Pons (tissue), 1 donor: ENCODE measurements at regions not wholly inside any gene's neighbourhood (a gene's known extent, or its start where the extent isn't known, plus 50 kb on each side); places are given as distances from the start of the nearest gene placed in this dataset.

ENCODE experiments used
- DNase-seq: peaks from one replicate; pipeline ENCODE4 v3.0.0-alpha.2; 2016; ENCODE audit warnings: low spot score

- no peak for DNase-seq
These were observed 184.6 kb upstream of the CNTN5 start for GRCh38 chr11:98836156-98836555.

DNA sequence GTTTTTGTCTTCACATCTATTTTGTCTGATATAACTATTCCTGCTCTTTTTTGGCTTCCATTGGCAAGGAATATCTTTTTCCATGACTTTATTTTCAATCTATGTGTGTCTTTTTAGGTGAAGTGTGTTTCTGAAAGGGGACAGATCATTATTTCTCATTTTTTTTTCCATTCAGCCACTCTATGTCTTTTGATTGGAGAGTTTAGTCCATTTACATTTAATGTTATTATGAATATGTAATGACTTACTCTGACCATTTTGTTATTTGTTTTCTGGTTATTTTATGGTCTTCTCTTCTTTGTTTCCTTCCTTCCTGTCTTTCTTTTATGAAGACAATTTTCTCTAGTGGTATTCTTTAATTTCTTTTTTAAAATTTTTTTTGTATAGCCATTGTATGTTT lies 178.6 kb upstream of the CNTN5 start:
- DNase-seq: no peak

DNA sequence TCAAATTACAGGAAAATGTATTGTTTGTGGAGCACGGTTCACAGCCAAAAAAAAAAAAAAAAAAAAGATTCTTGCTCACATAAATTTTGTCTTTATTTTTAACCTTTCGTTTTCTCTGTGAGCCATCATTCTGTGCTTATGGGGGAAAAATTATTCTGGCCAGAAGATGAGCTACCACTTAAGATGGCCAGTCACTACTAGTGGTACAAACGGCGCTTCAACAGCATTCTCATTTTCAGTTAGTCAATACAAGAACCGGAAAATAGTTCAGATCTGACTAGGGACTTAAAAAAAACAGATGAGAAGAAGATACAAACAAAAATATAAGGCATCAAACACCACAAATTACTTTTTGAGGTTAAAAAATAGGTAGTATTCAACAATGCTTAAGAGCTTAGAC lies 158.6 kb upstream of the CNTN5 start:
- no peak for DNase-seq

- DNase-seq: no peak
These were observed 149.1 kb upstream of the CNTN5 start for GRCh38 chr11:98871690-98872089.

DNA sequence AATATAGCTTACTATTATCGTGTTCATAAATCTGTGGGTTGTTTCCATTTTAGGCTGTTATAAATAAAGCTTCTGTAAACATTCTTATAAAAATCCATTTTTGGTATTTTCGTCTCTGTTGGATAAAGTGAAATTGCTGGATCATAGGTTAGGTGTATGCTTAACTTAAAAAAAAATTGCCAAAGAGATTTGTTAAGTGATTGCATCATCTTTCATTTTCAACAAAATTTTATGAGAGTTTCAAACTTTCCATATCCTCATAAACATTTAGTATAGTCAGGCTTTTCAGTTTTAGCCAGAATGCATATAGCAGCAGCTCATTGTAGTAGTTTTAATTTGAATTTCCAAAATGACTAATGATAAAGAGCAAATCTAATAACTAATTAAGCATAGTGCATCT lies 146.7 kb upstream of the CNTN5 start:
- DNase-seq: no peak

GRCh38 chr11:98895936-98896335 lies 124.8 kb upstream of the CNTN5 start:
- DNase-seq: no peak

DNA sequence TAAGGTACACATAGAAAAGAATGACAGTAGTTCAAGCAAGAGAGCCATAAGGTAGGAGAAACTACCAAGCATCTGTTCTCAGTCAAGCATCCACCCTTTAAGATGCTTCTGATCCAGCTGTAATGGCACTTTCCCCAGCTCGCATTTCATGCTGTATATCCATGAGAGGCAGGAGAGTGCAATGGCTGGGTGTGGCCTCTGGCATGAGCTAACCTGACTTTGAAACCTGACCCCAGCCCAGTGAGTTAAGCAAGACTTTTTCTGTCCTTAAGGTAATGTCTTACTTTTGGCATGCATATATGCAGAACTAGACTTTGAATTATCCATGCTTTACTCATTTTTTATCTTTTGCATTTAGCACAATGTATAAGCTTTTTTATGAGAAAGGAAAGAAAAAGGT lies 79.8 kb upstream of the CNTN5 start:
- DNase-seq: no peak

GRCh38 chr11:98944461-98944860 lies 76.3 kb upstream of the CNTN5 start:
- no peak for DNase-seq

GRCh38 chr11:98952107-98952506 lies 68.6 kb upstream of the CNTN5 start:
- no peak for DNase-seq

GRCh38 chr11:98955551-98955950 lies 65.2 kb upstream of the CNTN5 start:
- no peak for DNase-seq

GRCh38 chr11:98964146-98964545 lies 56.6 kb upstream of the CNTN5 start:
- DNase-seq: no peak

DNA sequence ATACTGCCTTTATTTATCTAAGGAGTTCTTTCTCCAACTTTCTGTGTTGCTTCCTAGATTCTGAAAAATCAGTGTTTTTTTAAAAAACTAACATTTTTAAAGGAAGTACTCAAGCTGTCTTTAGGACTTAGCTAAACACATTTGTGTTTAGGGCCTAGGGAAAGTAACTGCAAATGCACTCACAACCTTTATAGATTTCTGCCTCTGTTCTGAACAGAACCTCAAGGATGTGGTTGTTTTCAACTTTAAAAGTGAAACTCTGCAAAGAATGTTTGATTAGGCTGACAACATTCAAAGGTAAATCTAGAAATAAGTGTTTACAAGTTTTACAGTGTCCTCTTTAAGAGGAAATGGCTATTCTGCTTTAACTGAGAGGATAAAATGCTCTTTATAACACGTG lies 55.4 kb upstream of the CNTN5 start:
- DNase-seq: no peak

DNA sequence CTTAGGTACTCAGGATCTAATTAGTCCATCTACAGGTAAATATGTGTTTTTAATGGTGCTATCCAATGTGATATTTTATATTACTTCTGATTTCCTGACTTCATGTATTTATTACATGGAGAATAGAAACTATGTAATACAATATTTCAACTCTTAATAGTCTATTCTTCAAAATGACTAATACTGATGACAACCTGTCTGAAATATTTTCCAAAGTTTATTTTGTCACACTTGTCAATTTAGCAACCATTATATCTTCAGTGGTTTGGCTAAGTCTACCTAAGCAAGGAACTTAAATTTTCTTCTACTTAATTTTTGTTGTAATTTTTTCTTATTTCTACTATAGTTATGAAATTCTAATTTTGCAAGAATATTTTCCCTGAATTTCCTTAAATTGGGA lies 55.0 kb upstream of the CNTN5 start:
- no peak for DNase-seq

GRCh38 chr11:98967005-98967404 lies 53.7 kb upstream of the CNTN5 start:
- no peak for DNase-seq
